ENCODE measurements at regions not wholly inside any gene's neighbourhood (a gene's known extent, or its start where the extent isn't known, plus 50 kb on each side); places are given as distances from the start of the nearest gene placed in this dataset.

DNA sequence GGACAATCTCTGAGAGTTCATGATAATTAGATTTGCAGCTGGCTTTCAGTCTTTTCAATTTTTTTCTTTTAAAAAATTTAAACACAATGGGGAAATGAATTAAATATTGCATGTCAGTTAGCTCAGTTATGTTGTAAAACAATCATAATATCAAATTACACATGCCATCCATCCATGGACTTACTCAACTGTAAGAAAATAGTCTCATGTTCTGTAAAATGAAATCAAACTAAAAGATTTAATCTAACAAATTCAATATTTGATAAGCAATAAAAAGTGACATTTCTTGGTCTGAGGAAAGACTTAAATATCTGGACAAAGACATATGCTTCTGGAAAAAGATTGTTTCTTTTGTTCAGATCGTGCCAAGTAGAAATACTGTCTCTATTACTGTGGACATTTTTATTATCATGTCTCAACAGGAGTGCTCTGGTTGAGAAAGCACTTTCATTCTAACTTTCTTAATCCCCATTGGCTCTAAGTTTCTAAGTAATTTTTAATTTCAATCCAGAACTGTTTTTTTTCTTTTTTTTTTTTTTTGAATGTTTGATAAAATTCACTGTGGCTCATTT, 179.2 kb upstream of the FAM3C start:
- no peak for DNase-seq (ENCODE audit: low read depth in 1 of 2, low spot score in 1 of 2)

DNA sequence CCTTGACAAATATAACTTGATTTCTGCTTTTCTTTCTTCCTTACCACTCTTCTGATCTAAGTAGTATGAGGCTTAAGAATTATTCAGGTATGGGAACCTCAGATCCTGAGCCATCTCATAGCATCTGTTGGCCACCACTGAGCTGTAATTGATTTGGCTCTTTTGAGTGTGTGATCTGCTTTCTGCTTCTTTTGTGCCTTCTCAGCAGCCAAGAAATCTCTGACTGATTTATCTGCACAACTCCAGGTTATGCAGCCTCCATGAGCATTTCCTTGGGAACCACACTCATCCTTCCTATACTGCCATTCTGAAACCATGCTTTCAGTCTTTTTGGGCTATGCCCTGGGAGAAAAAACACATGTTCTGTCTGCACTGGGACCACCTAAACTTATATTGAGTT, 178.0 kb upstream of the FAM3C start:
- DNase-seq (ENCODE audit: low read depth in 1 of 2, low spot score in 1 of 2), result no peak

DNA sequence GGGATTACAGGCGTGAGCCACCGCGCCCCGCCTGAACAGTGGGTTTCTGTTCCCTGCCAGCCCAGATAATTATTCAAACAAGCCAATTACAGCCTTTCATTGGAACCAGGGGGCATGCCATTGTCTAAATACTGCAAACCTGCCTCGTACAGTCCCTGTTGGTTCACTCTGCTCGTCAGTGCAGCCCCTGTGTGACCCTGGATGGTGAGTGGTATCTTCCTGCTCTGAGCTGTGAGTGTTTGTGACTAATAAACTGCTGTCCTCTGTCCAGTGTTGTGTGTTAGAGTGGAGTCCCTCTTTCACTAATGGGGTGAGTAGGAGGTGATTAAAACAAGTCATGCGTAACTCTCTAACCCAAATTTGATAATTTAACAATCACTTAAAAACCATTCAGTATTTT, 176.5 kb upstream of the FAM3C start:
- DNase-seq (ENCODE audit: low read depth in 1 of 2, low spot score in 1 of 2), result no peak

DNA sequence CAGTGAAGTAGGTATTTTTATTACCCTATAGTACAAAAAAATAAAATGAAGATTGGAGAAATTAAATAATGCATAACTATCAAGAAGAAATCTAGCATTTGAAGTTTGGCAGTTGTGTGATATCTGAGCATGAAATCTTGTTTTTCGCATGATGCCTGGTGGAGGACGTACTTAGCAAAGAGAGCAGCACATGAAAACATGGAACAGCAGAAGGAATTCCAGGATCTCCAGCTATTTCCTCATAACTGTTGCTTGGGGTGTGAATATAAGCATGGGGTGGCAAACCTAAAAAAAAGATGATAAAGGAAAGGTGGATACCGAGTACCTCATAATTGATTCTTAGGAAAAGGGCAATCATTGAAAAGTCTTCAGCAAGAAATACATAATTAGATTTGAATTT, 174.3 kb upstream of the FAM3C start:
- no peak for DNase-seq (ENCODE audit: low read depth in 1 of 2, low spot score in 1 of 2)

DNA sequence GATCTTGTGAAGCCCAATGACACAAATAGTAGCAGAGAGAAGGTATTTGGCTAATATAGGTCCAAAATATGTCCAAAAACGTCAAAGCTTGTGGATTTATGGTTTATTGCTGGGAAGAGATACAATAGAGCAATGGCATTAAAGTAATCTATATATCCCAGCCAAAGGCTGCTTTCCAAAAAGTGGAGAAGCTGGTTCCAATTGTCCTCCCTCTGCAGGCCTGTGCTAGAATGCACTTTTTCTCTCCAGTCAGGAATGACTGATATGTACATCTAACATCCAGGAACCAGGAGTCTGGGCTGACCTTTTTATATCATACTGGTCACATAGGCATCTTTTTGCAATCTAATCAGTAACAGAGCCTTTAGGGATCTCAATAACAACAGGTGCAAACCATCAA, 167.1 kb upstream of the FAM3C start:
- DNase-seq (ENCODE audit: low read depth in 1 of 2, low spot score in 1 of 2), result no peak

DNA sequence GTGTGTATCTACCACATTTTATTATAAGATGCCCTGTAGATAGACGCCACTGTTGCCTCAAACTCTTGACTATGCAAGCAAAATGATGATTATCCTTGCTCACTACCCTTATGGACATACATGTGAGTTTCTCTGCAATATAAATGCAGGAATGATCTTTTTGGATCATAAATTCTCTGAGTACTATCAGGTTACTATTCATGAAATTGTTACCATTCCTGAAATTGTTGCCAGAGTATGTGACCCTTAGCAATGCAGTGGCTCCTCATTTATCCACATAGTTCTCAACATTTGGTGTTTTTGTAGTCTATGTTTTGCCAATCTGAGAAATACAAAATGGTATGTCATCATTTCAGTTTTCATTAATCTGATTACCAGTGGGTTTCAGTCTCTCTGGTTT, 166.2 kb upstream of the FAM3C start:
- no peak for DNase-seq (ENCODE audit: low read depth in 1 of 2, low spot score in 1 of 2)

DNA sequence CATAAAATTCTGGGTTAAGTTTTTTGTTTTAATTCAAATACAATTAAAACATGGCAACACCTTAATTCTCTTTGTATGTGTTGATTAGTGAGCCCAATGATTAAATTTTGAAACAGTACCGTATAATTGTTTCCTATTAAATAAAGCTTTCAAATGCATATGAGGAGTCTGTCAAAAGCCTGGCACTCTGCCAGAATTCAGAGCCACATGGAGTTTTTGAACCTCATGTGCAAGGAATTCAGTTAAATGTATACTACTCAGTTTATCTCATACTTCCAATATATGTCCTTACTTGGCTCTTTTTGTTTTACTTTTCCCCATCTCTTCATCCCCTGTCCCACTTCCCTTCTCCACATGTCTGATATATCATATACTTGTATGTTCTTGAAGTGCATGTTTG, 165.6 kb upstream of the FAM3C start:
- no peak for DNase-seq (ENCODE audit: low read depth in 1 of 2, low spot score in 1 of 2)

DNA sequence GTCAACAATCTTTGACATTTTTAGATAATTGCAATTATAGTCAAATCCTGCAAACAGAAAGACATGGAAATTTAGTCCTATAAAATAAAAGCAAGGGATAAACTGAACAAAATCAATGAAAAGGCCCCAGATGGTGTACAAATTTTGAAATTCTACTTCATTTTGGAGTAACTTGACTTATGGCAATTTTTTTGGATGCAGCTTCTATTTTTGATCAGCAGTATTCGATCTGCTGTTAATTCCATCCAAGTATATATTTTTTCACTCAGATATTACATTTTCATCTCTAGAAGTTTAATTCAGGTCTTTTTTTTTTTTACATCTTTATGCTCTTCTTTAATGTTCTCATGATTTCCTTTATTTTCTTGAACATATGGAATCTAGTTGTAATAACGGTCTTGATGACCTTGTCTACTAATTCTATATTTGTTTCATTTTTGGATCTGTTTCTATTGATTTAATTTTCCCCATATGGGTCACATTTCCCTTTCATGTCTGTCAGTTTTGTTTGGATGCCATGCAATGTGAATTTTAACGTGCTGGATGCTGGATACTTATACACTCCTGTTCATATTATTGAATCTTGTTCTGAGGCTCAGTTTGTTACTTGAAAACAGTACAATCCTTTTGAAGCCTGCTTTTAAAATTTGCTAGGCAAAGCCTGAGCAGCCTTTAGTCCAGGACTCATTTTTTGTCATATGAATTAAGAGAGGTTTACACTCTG, 164.3 kb upstream of the FAM3C start:
- DNase-seq (ENCODE audit: low read depth in 1 of 2, low spot score in 1 of 2), result no peak

DNA sequence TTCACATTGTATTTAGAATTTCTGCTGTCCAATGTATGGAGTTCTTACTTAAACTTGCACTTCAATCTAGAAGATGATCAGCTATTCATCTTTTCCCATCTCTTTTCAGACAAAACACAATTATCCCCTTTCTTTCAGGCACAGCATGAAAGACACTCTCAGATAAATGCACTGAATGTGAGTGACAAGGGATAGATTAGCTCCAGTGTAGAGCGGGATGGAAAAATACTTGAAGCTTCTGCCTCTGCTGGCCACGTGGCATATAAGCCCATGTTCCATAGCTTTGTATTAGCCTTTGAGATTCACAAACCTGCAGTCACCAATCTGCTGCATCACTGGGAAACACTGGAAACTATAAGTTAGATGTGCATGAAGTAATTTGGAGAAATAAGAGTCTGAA, 162.2 kb upstream of the FAM3C start:
- DNase-seq (ENCODE audit: low read depth in 1 of 2, low spot score in 1 of 2), result no peak

DNA sequence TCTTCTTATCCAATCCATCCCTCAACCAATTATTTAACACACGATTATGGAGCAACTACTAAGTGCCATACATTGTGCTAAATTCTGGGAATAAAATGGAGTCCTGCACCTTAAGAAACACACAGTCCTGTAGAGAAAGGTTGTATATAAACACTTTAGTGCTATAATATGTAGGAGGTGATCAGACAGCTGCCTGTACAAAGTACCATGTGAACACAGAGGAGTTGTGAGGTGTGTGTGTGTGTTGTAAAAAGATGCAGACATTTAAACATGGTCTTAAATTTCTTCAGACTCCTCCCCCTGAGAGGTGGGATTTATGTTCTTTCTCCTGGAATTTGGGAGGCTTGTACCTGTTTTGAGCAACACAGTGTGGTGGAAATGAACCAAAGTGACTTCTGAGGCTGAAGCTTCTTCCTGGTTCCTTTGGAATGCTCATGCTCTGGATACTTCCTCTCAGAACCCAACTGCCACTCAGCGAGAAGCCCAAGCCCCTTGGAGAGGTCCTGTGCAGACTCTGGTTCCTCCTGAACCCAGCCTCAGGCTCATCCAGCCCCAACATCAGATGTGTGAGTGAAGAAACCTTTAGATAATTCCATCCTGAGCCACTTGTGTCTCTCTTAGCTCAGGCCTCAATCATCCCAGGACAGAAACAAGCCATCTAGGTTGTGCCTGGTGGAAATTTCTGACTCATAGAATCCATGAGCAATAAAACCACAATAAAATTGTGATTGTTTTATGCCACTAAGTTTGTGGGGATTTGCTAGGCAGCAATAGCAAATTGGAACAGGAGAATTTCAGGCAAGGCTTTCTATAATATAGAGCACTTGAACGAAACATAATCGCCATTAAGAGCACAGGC, 161.2 kb upstream of the FAM3C start:
- no peak for DNase-seq (ENCODE audit: low read depth in 1 of 2, low spot score in 1 of 2)

DNA sequence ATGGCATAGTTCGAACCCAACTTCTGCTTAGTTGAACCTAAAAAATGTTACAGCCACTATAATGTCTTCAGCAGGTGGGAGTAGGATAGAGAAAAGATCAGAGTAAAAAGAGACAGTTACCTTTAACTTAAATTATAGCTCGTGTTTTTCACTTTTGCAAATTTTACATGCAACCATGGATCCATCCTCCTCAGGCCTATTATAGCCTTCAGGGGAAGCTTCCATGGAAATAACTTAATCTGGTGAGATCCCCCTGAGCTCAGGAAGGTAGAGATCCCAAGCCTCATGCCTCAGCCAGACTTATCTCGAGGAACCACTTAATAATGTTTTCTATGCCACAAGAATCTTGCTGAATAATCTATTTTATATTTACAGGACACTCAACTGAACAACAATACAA, 159.4 kb upstream of the FAM3C start:
- DNase-seq (ENCODE audit: low read depth in 1 of 2, low spot score in 1 of 2), result no peak

DNA sequence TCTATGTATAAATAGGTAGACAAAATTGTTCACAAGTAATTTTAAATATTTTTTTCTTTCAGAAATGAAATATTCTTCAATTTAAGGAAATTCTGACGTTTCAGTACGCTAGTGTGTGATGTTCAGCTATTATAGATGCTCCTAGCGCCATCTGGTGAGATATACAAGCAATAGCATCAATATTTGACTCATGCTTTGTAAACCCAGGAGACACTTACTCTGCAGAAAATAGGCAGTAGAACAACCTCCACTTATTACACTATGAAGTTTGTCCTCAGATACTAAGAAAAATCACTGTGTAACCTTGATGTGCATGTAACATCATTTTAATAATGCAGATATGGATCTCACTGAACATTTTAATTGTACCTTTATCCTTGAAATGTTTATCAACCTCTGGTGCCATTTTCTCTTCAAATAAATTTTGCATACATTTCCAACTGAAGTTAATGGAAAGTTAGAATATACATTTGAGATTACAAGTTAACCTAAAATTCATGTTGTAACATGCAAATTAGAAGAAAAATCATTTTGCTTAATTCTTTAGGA, 151.5 kb upstream of the FAM3C start:
- no peak for DNase-seq (ENCODE audit: low read depth in 1 of 2, low spot score in 1 of 2)

DNA sequence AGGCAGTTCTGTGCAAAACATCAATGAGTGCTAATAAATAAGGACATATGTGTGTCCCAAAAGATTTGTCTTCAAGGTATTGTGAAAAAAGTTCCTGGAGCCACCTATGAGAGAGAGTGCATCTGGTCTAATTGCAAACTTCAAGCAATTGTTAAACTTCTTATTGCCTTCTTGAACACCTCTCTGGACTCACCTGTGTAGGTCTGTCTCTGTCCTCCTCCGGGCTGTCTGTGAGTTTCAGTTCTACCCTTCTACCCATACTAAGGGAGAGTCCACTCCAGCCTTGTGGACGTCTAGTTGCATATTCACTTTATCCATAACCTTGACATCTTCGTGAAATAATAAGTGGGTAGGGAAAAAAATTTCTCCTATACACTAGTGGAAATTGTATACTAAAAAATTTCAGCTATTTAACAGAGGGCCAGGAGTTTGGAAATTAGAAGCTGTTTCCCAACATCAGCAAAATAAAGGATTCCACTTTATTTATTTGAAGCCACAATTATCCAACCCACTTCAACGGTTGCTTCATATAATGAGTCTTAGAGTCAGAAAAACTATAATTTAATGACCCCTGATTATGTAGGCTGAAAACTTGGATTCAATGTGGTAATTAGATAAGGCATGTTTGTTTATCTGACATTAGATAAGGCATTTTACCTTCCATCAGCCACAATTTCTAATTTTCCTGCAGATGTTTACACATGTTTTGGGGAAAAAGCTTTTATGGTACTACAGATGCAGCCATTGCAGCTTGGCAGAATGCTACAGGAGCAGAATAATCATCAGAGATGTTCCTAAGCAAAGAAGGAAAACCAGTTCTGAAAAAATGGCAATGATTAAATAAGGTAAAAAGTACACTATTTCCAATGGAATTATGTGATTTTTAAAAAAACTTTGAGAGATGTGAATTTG, 150.8 kb upstream of the FAM3C start:
- DNase-seq (ENCODE audit: low read depth in 1 of 2, low spot score in 1 of 2), result no peak

DNA sequence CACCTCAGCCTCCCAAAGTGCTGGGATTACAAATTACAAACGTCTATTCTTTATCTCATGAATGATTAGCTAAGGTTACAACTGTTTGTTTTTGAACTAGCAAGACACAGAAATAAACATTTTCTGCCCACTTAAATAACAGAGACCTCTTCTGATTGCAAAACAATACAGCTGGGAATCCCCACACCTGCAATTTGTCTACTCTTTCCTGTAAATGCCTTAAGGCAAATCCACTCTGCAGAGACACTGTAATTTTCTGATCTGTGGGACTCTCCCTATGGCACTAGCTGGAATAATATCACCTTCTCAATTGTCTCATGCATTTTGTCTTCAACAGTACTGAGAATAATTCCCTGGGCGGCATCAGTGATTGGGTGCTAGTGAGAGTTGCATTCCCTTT, 149.3 kb upstream of the FAM3C start:
- no peak for DNase-seq (ENCODE audit: low read depth in 1 of 2, low spot score in 1 of 2)

DNA sequence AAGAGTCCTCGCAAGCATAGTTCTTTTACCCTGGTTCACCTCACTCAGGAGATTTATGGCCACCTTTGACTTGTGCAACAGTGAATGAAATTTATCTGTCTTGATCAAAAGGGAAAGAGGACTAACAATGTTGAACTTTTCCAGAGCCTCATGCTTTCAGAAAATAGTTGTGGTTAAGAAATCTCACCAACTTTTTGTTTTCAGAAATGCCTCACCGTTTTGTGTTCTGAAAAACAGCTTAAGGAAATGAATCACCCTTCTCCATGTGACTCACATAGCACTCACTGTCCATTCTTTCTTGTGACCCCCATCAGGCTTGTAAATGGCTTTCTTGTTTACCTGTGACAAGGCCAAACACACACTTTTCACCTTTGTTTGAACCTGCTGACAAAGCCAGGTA, 148.6 kb upstream of the FAM3C start:
- DNase-seq (ENCODE audit: low read depth in 1 of 2, low spot score in 1 of 2), result no peak

DNA sequence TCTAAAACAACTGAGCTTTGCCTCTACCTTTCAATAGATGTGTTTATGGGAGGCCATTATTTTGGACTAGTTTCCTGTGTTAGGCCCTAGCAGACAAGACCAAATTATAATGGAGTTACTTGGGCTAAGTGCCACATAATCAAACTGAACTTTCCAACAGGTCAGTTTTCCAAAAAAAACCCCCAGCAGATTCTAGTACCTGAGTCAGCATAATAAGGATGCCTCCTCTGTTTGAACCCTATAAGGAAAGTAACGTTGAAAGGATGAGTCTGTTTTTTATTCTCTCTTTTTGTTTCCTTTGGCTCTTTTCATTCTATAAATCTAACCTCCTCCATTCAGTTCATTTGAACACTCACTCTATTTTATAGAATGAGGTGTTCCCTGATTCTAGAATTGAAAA, 148.1 kb upstream of the FAM3C start:
- DNase-seq (ENCODE audit: low read depth in 1 of 2, low spot score in 1 of 2), result no peak

DNA sequence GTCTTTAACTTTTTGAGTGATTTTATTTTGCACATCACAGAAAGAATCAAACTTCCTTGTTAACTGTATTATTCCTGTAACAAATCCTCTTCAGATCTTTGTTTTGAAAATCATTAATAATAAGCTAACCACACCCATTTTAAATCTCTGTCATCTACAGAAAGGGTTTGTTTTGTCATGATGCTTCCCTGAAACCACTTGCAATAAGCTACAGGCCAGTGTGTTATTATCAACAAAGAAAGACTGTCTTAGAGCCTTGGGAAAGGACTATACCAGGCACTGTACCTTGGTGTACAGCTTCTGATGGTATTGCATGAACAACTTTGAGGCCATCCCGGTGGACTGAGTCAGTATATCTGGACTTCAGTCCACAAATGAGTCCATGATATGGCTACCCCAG, 145.3 kb upstream of the FAM3C start:
- DNase-seq (ENCODE audit: low read depth in 1 of 2, low spot score in 1 of 2), result no peak

DNA sequence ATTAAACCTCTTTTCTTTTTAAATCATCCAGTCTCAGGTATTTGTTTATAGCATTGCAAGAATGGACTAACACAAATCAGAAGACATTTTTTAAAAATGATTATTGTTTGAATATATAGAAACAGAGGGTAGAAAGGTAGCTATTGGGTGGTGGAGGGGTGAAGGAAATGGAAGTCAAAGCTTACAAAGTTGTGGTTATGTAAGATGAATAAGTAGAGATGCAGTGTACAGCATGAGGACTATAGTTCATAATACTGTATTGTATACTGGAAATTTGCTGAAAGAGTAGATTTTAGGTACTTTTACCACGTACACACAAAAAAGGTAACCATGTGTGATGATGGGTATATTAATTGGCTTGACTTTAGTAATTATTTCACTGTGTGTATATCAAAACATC, 144.0 kb upstream of the FAM3C start:
- DNase-seq (ENCODE audit: low read depth in 1 of 2, low spot score in 1 of 2), result no peak

DNA sequence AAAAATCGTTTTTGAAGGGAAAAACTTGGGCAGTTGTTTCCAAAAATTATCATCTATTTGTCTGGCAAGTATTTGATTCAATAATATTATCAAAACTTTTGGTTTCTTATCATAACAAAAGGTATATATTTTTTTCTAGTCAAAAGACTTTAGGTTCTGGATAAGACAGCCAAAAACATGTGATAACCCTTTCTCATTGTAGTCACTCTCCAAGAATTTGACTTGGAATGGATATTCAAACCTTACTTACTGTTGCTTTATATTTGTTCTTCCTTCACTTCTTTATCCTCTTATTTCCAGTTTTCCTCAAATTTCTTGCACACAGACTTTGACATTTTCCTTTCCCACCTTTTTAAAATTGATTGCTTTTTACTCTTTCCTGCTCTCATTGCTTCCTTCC, 140.9 kb upstream of the FAM3C start:
- no peak for DNase-seq (ENCODE audit: low read depth in 1 of 2, low spot score in 1 of 2)

DNA sequence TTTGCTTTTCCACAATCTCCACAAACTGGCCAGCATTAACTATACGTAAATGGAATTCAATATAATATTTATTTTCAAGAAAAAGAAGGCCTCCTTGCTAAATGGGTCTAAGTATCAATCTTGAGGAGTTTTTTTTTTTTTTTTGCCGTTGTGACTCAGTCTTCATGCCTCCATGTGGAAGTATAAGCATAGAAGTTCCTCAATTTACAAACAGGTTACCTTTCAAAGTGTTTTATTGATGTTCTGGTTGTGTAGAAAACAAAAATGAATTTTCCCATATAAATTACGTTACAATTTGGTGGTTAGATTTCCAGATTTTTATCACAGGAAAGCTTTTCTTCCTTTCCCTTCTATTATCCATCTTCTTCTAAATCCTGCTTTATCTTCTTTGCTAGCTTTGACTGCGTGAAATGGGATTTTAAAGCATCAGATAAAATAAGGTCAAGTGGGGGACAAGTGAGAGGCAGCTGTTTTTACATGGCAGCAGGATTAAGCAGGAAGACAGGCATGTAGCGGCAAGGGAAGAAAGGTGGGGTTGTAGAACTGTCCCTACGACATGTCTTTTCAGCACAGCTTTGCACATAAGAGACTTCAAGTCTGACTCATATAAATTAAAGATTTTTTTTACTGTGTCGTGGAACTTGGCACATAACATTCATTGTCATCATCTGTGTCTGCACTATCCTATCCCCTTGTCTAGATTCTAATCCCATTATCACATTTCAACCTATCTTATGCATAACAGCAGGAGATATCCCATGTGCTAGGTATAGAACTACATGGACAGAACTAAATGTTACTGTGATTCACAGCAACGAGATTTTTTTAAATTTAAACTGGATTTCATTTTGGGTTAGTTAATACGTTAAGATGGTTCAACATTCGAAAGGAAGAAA, 135.3 kb upstream of the FAM3C start:
- no peak for DNase-seq (ENCODE audit: low read depth in 1 of 2, low spot score in 1 of 2)
